OCI-M2 (cell line): ENCODE measurements at regions not wholly inside any gene's neighbourhood (a gene's known extent, or its start where the extent isn't known, plus 50 kb on each side); places are given as distances from the start of the nearest gene placed in this dataset.
A peak's percentile ranks its signal among the peaks of the same experiment; 100 is the strongest.

Source experiments
- DNase-seq: peaks from one replicate; lab custom pipeline; 2025; ENCODE audit not compliant: unreplicated experiment; lab: John Stamatoyannopoulos, UW

- DNase-seq: peak; percentile 51
Measured at GRCh38 chr2:83081826-83082690, 1377.0 kb downstream of the SUCLG1 start.

GRCh38 chr2:83079007-83079406, 1380.1 kb downstream of the SUCLG1 start:
- DNase-seq: no peak

GRCh38 chr2:83072767-83073166, 1386.3 kb downstream of the SUCLG1 start:
- no peak for DNase-seq

GRCh38 chr2:83071914-83072313, 1387.2 kb downstream of the SUCLG1 start:
- no peak for DNase-seq

- no peak for DNase-seq
Measured at GRCh38 chr2:83071352-83071751, 1387.7 kb downstream of the SUCLG1 start.

- DNase-seq: no peak
Measured at GRCh38 chr2:83069724-83070123, 1389.4 kb downstream of the SUCLG1 start.

GRCh38 chr2:83068714-83069113, 1390.4 kb downstream of the SUCLG1 start:
- no peak for DNase-seq

GRCh38 chr2:83067947-83068346, 1391.1 kb downstream of the SUCLG1 start:
- DNase-seq: no peak

- DNase-seq: no peak
Measured at GRCh38 chr2:83063933-83064332, 1395.1 kb downstream of the SUCLG1 start.

GRCh38 chr2:83063511-83063910, 1395.6 kb downstream of the SUCLG1 start:
- DNase-seq: no peak

- no peak for DNase-seq
Measured at GRCh38 chr2:83058683-83059082, 1400.4 kb downstream of the SUCLG1 start.

- no peak for DNase-seq
Measured at GRCh38 chr2:83055376-83056010, 1403.6 kb downstream of the SUCLG1 start.

- no peak for DNase-seq
Measured at GRCh38 chr2:83054751-83055150, 1404.3 kb downstream of the SUCLG1 start.

GRCh38 chr2:83051538-83052170, 1407.4 kb downstream of the SUCLG1 start:
- DNase-seq: no peak

GRCh38 chr2:83042053-83042452, 1417.0 kb downstream of the SUCLG1 start:
- DNase-seq: no peak

GRCh38 chr2:83022631-83023210, 1436.4 kb downstream of the SUCLG1 start:
- no peak for DNase-seq

- no peak for DNase-seq
Measured at GRCh38 chr2:83017366-83018090, 1441.6 kb downstream of the SUCLG1 start.

GRCh38 chr2:83016343-83017110, 1442.6 kb downstream of the SUCLG1 start:
- DNase-seq: no peak

- no peak for DNase-seq
Measured at GRCh38 chr2:83015900-83016299, 1443.2 kb downstream of the SUCLG1 start.

GRCh38 chr2:83015035-83015715, 1443.9 kb downstream of the SUCLG1 start:
- DNase-seq: no peak
